Endothelial cell of umbilical vein (primary cell): ENCODE measurements at regions not wholly inside any gene's neighbourhood (a gene's known extent, or its start where the extent isn't known, plus 50 kb on each side); places are given as distances from the start of the nearest gene placed in this dataset.
"Not testable (repeated sequence)": the region's sequence is repeated elsewhere in the genome, so short reads cannot be mapped to it uniquely, and the experiment has no call there.

Experiments
- EZH2 ChIP-seq: IDR thresholded peaks from 2 replicates; pipeline ENCODE4 v1.6.1; 2012; ENCODE audit warnings: borderline replicate concordance, low read depth, mild to moderate bottlenecking, moderate library complexity, low read length, inconsistent platforms; ENCODE audit not compliant: severe bottlenecking
- POLR2AphosphoS5 ChIP-seq: IDR thresholded peaks from 2 replicates; pipeline ENCODE4 v1.6.1; 2012; ENCODE audit warnings: low read depth, mild to moderate bottlenecking, control low read depth, low read length, moderate library complexity; ENCODE audit not compliant: insufficient read depth
- TF ChIP-seq, protein P1 (sequence below), 2 donors: IDR thresholded peaks; 1 replicate in 1 of 2; 2 replicates in 1 of 2; pipeline ENCODE4 v1.5.1; 2011; ENCODE audit warnings: low read length in 2 of 2, mild to moderate bottlenecking in 2 of 2, moderate library complexity in 2 of 2, control low read depth in 1 of 2, inconsistent platforms in 1 of 2, low read depth in 1 of 2; ENCODE audit not compliant: insufficient read depth in 1 of 2; ENCODE audit errors: extremely low read depth in 1 of 2

DNA sequence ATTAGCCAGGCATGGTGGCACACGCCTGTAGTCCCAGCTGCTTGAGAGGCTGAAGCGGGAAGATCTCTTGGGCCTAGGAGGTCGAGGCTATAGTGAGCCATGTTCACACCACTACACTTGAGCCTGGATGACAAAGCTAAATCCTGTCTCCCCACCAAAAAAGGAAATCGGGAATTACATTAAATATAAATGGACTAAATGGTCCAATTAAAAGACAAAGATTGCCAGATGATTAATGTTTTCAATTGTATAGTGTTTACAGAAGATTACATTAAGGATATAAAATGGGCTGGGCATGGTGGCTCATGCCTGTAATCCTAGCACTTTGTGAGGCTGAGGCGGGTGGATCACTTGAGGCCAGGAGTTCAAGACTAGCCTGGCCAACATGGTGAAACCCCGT is 179.1 kb downstream of the TOMM20 start:
- TF ChIP-seq, protein P1, sequence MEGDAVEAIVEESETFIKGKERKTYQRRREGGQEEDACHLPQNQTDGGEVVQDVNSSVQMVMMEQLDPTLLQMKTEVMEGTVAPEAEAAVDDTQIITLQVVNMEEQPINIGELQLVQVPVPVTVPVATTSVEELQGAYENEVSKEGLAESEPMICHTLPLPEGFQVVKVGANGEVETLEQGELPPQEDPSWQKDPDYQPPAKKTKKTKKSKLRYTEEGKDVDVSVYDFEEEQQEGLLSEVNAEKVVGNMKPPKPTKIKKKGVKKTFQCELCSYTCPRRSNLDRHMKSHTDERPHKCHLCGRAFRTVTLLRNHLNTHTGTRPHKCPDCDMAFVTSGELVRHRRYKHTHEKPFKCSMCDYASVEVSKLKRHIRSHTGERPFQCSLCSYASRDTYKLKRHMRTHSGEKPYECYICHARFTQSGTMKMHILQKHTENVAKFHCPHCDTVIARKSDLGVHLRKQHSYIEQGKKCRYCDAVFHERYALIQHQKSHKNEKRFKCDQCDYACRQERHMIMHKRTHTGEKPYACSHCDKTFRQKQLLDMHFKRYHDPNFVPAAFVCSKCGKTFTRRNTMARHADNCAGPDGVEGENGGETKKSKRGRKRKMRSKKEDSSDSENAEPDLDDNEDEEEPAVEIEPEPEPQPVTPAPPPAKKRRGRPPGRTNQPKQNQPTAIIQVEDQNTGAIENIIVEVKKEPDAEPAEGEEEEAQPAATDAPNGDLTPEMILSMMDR (IDR thresholded peaks at IDR 0.05; ENCODE audit: extremely low read depth in 1 of 2, insufficient read depth in 1 of 2, low read depth in 1 of 2, low read length in 2 of 2): not testable (repeated sequence)
- not testable (repeated sequence) for TF ChIP-seq EZH2, POLR2AphosphoS5
